ENCODE measurements at regions not wholly inside any gene's neighbourhood (a gene's known extent, or its start where the extent isn't known, plus 50 kb on each side); places are given as distances from the start of the nearest gene placed in this dataset.

DNA sequence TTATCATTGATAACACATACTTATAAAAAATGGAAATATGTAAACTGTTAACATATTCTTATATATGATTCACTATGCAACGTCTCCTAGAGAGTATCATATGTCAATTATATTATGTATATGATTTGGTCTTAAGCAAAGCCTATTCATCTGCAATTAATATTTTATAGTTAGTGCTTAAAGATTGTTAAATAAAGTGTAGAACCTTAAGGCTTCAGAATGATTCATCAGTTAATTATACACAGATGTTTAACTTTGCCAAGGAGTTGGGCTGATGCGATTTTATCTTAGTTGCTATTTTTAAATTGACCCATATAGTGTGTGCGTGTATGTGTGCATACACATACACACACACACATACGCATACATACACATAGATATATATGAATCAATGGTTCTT lies 323.1 kb downstream of the RBM43 start:
- Mint-ChIP-seq H3K4me3 (no peak overlapping the region), H3K9me3 (no peaks in the 10 kb centered on the region), H3K27me3 (no peaks in the 10 kb centered on the region), H3K36me3 (ENCODE audit: low read depth) (no peaks in the 10 kb centered on the region), H3K27ac (no peak overlapping the region), H3K4me1 (ENCODE audit: low read depth) (no peaks in the 10 kb centered on the region)
- no peak for TF ChIP-seq CTCF (IDR thresholded peaks at IDR 0.05)
- Histone ChIP-seq H3K9me3 (ENCODE audit: control insufficient read depth in 1 of 2, insufficient read depth in 1 of 2, low read length in 2 of 2) (no peaks in the 10 kb centered on the region), H3K27ac (ENCODE audit: low read depth in 1 of 2, low read length in 2 of 2) (no peak overlapping the region), H3K36me3 (ENCODE audit: insufficient read depth, low read length) (no peaks in the 10 kb centered on the region), H3K27me3 (ENCODE audit: control insufficient read depth in 1 of 2, insufficient read depth in 2 of 2, low read length in 2 of 2) (no peaks in the 10 kb centered on the region), H3K4me1 (ENCODE audit: insufficient read depth, low read length) (no peaks in the 10 kb centered on the region), H3K4me3 (ENCODE audit: low read length) (no peak overlapping the region)
- intact Hi-C loops (cut with DNase I, micrococcal nuclease) = no loop called here
- DNase-seq = no peak
- POLR2A ChIA-PET = no interaction called here
- CTCF ChIA-PET = no interaction called here
- no peak for ATAC-seq (ENCODE audit: poor library complexity)

DNA sequence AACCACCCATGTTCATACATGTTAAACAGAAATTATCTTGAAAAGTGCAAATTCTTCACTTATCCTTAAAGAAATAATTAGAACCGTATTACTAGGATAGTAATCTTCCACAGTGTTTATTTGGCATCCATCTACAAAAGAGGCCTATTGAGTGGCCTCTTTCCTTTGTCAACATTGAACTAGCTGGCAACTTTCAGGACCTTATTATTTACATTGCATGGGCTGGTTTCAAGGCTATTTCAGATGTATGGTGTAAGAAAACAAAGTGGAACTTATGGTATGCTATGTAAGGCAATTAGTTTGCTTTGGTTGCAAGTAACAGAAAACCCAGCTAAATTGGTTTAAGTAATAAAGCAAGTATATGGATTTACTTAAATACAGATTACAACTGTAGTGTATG lies 324.6 kb downstream of the RBM43 start:
- POLR2A ChIA-PET = no interaction called here
- Histone ChIP-seq H3K36me3 (ENCODE audit: insufficient read depth, low read length) (no peaks in the 10 kb centered on the region), H3K27ac (ENCODE audit: low read depth in 1 of 2, low read length in 2 of 2) (no peak overlapping the region), H3K4me3 (ENCODE audit: low read length) (no peak overlapping the region), H3K27me3 (ENCODE audit: control insufficient read depth in 1 of 2, insufficient read depth in 2 of 2, low read length in 2 of 2) (no peaks in the 10 kb centered on the region), H3K4me1 (ENCODE audit: insufficient read depth, low read length) (no peaks in the 10 kb centered on the region), H3K9me3 (ENCODE audit: control insufficient read depth in 1 of 2, insufficient read depth in 1 of 2, low read length in 2 of 2) (no peaks in the 10 kb centered on the region)
- Mint-ChIP-seq H3K27me3 (no peaks in the 10 kb centered on the region), H3K4me3 (no peak overlapping the region), H3K36me3 (ENCODE audit: low read depth) (no peaks in the 10 kb centered on the region), H3K4me1 (ENCODE audit: low read depth) (no peaks in the 10 kb centered on the region), H3K27ac (no peak overlapping the region), H3K9me3 (no peaks in the 10 kb centered on the region)
- no peak for DNase-seq
- CTCF ChIA-PET = no interaction called here
- intact Hi-C loops (cut with DNase I, micrococcal nuclease) = no loop called here
- ATAC-seq (ENCODE audit: poor library complexity) = no peak
- no peak for TF ChIP-seq CTCF (IDR thresholded peaks at IDR 0.05)

DNA sequence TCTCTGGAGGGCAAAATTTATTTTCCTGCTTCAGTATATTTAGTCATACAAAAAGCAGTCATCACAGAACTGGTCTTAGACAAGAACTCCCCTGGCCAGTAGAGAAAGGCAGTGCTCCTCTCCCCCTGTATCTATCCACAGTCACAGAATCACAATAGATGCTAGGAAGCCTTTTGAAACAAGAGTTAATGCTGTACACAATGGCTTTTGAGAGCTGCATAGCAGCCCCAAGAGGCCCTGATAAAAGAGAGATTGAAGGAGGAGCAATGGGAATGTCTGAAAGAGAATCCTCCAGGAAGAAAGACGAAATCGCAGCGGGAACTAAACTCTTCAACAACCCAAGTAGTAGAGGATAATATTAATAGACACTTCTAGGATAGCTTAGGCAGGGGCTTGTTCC lies 330.2 kb downstream of the RBM43 start:
- Histone ChIP-seq H3K4me3 (ENCODE audit: low read length) (no peak overlapping the region), H3K9me3 (ENCODE audit: control insufficient read depth in 1 of 2, insufficient read depth in 1 of 2, low read length in 2 of 2) (no peaks in the 10 kb centered on the region), H3K36me3 (ENCODE audit: insufficient read depth, low read length) (no peaks in the 10 kb centered on the region), H3K4me1 (ENCODE audit: insufficient read depth, low read length) (no peaks in the 10 kb centered on the region), H3K27me3 (ENCODE audit: control insufficient read depth in 1 of 2, insufficient read depth in 2 of 2, low read length in 2 of 2) (no peaks in the 10 kb centered on the region), H3K27ac (ENCODE audit: low read depth in 1 of 2, low read length in 2 of 2) (no peak overlapping the region)
- no peaks in the 10 kb centered on the region for H3K27me3 Mint-ChIP-seq
- no peaks in the 10 kb centered on the region for H3K9me3 Mint-ChIP-seq
- ATAC-seq (ENCODE audit: poor library complexity) = no peak
- no peak for TF ChIP-seq CTCF (IDR thresholded peaks at IDR 0.05)
- no peak overlapping the region for H3K27ac Mint-ChIP-seq
- no peaks in the 10 kb centered on the region for H3K36me3 Mint-ChIP-seq (ENCODE audit: low read depth)
- ChIA-PET CTCF (no interaction called here), POLR2A (no interaction called here)
- H3K4me3 Mint-ChIP-seq = no peak overlapping the region
- intact Hi-C loops (cut with DNase I, micrococcal nuclease) = no loop called here
- DNase-seq = no peak
- H3K4me1 Mint-ChIP-seq (ENCODE audit: low read depth) = no peaks in the 10 kb centered on the region

All from CD4-positive, alpha-beta T cell (primary cell).